HS-27A (cell line): ENCODE measurements at regions not wholly inside any gene's neighbourhood (a gene's known extent, or its start where the extent isn't known, plus 50 kb on each side); places are given as distances from the start of the nearest gene placed in this dataset.

Experiments
- DNase-seq: peaks from one replicate; pipeline ENCODE4 v3.0.0-alpha.2; 2012; ENCODE audit warnings: low read depth, missing footprints

GRCh38 chr5:67693956-67694809 lies 497.6 kb upstream of the CD180 start:
- no peak for DNase-seq

GRCh38 chr5:67686746-67687145 lies 490.1 kb upstream of the CD180 start:
- no peak for DNase-seq

GRCh38 chr5:67681703-67682102 lies 485.1 kb upstream of the CD180 start:
- DNase-seq, result no peak

- no peak for DNase-seq
Observed at GRCh38 chr5:67680099-67680498, 483.5 kb upstream of the CD180 start.

- no peak for DNase-seq
Observed at GRCh38 chr5:67679184-67679841, 482.7 kb upstream of the CD180 start.

GRCh38 chr5:67678594-67678993 lies 482.0 kb upstream of the CD180 start:
- DNase-seq, result no peak

GRCh38 chr5:67677422-67677970 lies 480.9 kb upstream of the CD180 start:
- DNase-seq, result no peak

GRCh38 chr5:67676863-67677262 lies 480.3 kb upstream of the CD180 start:
- DNase-seq, result no peak

- no peak for DNase-seq
Observed at GRCh38 chr5:67674159-67674655, 477.6 kb upstream of the CD180 start.

- DNase-seq, result no peak
Observed at GRCh38 chr5:67673618-67674017, 477.0 kb upstream of the CD180 start.

GRCh38 chr5:67673180-67673579 lies 476.6 kb upstream of the CD180 start:
- DNase-seq, result no peak

- no peak for DNase-seq
Observed at GRCh38 chr5:67672636-67673035, 476.0 kb upstream of the CD180 start.

GRCh38 chr5:67669916-67670315 lies 473.3 kb upstream of the CD180 start:
- DNase-seq, result no peak

- DNase-seq, result no peak
Observed at GRCh38 chr5:67660149-67660548, 463.6 kb upstream of the CD180 start.

- DNase-seq, result no peak
Observed at GRCh38 chr5:67659288-67659687, 462.7 kb upstream of the CD180 start.

GRCh38 chr5:67657055-67657454 lies 460.5 kb upstream of the CD180 start:
- DNase-seq, result no peak

- DNase-seq, result no peak
Observed at GRCh38 chr5:67652201-67652600, 455.6 kb upstream of the CD180 start.

- no peak for DNase-seq
Observed at GRCh38 chr5:67651180-67651579, 454.6 kb upstream of the CD180 start.

GRCh38 chr5:67648201-67648671 lies 451.6 kb upstream of the CD180 start:
- no peak for DNase-seq

- no peak for DNase-seq
Observed at GRCh38 chr5:67647772-67648171, 451.2 kb upstream of the CD180 start.

GRCh38 chr5:67644221-67644920 lies 447.8 kb upstream of the CD180 start:
- no peak for DNase-seq

- DNase-seq, result no peak
Observed at GRCh38 chr5:67643536-67643935, 446.9 kb upstream of the CD180 start.
